ENCODE measurements at regions not wholly inside any gene's neighbourhood (a gene's known extent, or its start where the extent isn't known, plus 50 kb on each side); places are given as distances from the start of the nearest gene placed in this dataset.

GRCh38 chr9:116045083-116045482 lies 108.5 kb upstream of the PAPPA start:
- DNase-seq (ENCODE audit: insufficient read length, low spot score) (no peak), FAIRE-seq (no peak)

GRCh38 chr9:116048081-116048480 lies 105.5 kb upstream of the PAPPA start:
- no peak for FAIRE-seq
- no peak for DNase-seq (ENCODE audit: insufficient read length, low spot score)

DNA sequence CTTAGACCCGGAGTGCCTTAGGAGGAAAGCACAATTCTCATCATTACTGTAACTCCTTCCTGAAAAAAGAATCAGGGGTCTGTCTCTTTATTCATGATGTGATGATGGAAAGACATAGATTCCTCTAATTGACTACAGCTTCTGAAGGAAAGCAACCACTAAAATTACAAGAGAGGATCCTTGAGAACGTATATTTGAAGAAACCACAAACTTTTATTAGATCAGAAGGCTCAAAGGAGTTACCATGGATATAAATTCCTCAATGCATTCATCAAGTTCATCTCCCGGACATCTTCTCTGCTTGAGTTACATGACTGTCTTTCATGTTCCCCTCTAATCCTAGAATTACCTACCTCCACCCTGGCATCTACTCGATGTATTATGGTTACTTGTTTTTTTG lies 104.1 kb upstream of the PAPPA start:
- DNase-seq (ENCODE audit: insufficient read length, low spot score) (no peak), FAIRE-seq (no peak)

- DNase-seq (ENCODE audit: insufficient read length, low spot score) = no peak
- no peak for FAIRE-seq
These were observed 102.1 kb upstream of the PAPPA start for GRCh38 chr9:116051528-116051927.

- FAIRE-seq (no peak), DNase-seq (ENCODE audit: insufficient read length, low spot score) (no peak)
These were observed 98.1 kb upstream of the PAPPA start for GRCh38 chr9:116055536-116055935.

DNA sequence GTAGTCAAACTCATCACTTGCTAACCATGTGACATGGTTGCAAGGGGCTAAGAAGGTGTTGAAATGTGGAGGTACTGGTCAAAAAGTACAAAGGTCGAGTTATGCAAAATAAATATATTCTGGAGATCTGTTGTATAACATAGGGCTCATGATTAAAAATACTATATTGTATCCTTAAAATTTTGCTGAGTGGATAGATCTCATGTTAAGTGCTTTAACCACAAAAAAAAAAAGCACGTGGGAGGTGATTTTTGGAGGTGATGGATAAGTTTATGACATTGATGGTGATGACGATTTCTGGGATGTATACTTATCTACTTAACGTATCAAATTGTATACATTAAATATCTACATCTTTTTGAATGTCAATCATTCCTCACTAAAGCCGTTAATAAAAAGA lies 96.2 kb upstream of the PAPPA start:
- no peak for FAIRE-seq

GRCh38 chr9:116058421-116058820 lies 95.2 kb upstream of the PAPPA start:
- FAIRE-seq (no peak), DNase-seq (ENCODE audit: insufficient read length, low spot score) (no peak)

More for the DNA sequence above, 96.2 kb upstream of the PAPPA start:
- DNase-seq (ENCODE audit: insufficient read length, low spot score) = no peak

- DNase-seq (ENCODE audit: insufficient read length, low spot score) = no peak
- FAIRE-seq = no peak
These were observed 94.1 kb upstream of the PAPPA start for GRCh38 chr9:116059466-116059865.

- DNase-seq (ENCODE audit: insufficient read length, low spot score) = no peak
- FAIRE-seq = no peak
These were observed 93.0 kb upstream of the PAPPA start for GRCh38 chr9:116060631-116061030.

DNA sequence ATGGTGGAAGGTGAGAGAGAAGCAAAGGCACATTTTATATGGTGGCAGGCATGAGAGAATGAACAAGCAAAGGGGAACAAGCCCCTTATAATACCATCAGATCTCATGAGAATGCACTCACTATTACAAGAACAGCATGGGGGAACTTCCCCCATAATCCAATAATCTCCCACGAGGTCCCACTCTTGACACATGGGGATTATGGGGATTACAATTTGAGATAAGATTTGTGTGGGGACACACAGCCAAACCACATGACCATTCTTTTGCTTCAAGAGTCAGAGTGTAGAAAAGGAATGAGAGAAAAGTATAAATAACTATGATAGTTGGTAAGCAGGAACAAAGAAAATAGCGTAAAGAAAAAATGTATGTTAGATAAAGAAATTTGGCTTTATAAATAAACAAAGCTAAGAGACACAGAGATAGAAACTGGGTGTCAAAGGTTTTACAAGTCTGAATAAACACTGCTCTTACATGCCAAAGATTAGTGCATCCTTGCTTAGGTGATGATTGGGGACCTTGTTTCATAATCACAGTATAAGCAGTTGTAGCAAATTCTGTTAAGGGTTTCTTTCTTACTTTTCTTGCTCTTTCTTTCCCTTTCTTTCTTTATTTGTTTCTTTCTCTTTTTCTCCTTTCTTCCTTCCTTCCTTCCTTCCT lies 91.9 kb upstream of the PAPPA start:
- FAIRE-seq (no peak), DNase-seq (ENCODE audit: insufficient read length, low spot score) (no peak)

DNA sequence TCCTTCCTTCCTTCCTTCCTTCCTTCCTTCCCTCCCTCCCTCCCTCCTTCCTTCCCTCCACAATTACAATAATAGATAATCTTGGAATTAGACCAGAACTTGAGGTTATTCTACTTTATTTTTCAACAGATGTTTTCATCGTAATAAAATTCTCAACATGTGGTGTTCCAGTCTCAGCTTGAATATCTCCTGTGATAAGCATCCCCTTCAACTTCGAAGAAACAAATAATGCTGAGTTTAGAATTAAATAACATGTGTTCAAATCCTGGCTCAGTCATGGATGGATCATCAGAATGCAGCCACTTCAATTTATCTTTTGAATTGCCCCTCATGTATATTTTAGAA lies 91.4 kb upstream of the PAPPA start:
- FAIRE-seq = no peak
- DNase-seq (ENCODE audit: insufficient read length, low spot score) = no peak

DNA sequence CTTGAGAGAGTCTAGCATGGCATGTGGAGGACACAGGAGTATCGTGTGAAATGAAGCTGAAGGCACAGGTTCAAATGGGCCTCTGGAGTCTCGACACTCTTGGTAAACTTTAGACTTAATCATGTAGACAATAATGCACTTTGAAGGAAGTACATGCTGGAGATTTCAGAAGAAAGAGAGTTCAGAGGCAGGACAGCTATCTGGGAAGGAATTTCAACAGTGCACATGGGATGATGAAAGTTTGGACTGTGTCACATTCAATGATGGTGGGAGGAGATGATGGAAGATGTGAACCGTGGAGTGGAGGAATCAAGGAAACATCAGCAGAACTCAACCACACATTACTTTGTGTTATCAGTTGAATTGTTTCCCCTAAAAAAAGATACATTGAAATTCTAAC lies 88.6 kb upstream of the PAPPA start:
- no peak for FAIRE-seq
- DNase-seq (ENCODE audit: insufficient read length, low spot score) = no peak

GRCh38 chr9:116066221-116066620 lies 87.4 kb upstream of the PAPPA start:
- DNase-seq (ENCODE audit: insufficient read length, low spot score) = no peak
- FAIRE-seq = no peak

DNA sequence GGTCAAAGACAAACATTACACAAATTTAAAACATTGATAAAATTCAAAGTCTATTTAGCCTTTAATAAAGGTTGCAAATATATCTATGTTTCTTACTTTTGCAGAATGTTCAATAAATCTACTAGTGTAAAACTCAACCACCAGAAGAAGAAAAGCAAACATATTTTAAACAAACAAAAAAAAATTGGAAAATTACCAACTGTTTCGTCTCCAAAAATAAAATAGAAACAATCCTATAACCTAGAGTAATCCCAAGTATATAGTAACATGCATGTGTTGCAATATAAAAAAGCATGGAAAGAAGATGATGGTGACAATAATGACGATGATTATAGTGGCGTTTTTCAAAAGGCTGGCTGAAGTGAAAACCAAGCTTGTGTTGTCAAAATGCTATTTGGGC lies 86.0 kb upstream of the PAPPA start:
- no peak for DNase-seq (ENCODE audit: insufficient read length, low spot score)
- no peak for FAIRE-seq

DNA sequence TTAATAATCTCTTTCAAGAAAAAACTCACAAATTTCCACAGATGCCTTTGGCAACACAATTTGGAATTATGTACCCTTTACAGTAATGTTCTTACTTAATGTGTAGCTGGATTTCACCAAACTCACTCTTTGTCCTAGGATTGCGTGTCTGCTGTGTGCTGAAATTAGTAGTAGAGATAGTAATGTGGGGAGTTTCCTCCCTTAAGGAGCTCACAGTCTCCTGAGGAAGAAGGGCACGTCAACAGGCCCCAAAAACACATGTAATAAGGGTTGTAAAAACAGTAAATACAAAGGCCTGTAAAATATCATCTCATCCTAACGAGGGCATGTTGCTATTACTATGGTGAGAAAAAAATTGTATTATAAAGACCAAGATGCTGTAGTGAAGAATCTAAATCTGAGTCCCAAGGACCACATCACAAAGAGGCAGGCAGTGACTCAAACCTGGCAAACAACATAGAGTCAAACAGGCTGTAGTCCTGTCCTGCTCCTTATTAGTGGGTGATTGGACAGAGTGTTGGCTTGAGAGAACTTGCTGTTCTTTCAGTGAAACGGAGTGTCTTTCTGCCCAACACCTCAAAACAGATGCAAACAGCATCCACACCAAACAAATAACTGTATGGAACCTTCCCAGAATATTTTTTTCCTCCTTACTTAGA lies 83.2 kb upstream of the PAPPA start:
- DNase-seq (ENCODE audit: insufficient read length, low spot score) (no peak), FAIRE-seq (no peak)

- DNase-seq (ENCODE audit: insufficient read length, low spot score) (no peak), FAIRE-seq (no peak)
These were observed 81.5 kb upstream of the PAPPA start for GRCh38 chr9:116072046-116072445.

- DNase-seq (ENCODE audit: insufficient read length, low spot score) (no peak), FAIRE-seq (no peak)
These were observed 79.8 kb upstream of the PAPPA start for GRCh38 chr9:116073826-116074225.

GRCh38 chr9:116074658-116075057 lies 78.9 kb upstream of the PAPPA start:
- DNase-seq (ENCODE audit: insufficient read length, low spot score) (no peak), FAIRE-seq (no peak)

- DNase-seq (ENCODE audit: insufficient read length, low spot score) (no peak), FAIRE-seq (no peak)
These were observed 78.4 kb upstream of the PAPPA start for GRCh38 chr9:116075191-116075590.

- no peak for FAIRE-seq
- no peak for DNase-seq (ENCODE audit: insufficient read length, low spot score)
These were observed 75.0 kb upstream of the PAPPA start for GRCh38 chr9:116078640-116079039.

DNA sequence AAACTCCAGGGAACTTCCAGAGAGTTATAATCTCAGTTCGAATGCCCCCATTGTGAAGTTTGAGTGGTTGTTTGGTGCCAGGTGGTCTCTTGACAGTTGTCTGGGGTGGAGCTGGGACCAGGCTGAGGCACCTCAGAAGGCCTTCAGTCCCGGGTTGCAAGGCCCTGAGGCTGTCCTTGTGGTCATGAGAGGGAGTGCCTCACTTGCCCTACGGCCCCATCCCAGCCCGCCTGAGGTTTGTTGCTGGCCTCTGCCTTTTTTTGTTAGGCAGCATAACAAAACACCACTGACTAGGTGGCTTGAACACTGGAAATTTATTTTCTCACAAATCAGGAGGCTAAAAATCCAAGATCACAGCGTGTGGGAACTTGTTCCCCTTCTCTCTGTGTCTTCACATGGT lies 73.0 kb upstream of the PAPPA start:
- DNase-seq (ENCODE audit: insufficient read length, low spot score) (no peak), FAIRE-seq (no peak)

DNA sequence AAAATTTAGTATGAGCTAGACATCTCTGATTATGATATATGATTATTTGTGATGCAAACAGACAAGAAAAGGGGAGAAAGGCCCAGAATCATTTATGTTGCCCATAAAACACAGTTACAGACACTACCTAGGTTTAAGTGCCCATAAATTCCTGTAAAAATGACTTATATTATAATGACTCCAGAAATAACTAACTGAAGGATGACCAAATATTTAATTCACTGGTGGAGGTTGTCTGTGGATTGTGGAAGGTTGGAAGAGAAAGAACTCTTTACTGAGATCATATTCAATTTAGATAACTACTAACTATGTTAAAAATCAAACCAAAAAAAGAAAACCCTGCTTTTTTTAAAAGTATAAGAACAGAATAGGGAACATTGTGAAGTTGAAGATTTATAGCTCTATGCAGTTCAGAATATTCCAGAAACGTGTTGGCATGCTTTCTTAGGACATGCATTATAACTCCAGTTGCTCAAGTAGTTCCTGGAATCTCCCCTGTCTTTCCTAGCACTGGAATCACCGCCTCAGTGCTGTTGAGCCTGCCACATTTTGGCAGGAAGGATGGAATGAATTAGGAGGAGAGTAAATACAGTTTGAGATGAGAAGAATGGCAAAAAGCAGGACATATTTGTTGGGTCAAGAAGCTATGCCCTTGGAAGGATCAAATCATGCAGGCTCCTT lies 72.0 kb upstream of the PAPPA start:
- no peak for FAIRE-seq
- DNase-seq (ENCODE audit: insufficient read length, low spot score) = no peak
